Caco-2 (cell line): ENCODE measurements at regions not wholly inside any gene's neighbourhood (a gene's known extent, or its start where the extent isn't known, plus 50 kb on each side); places are given as distances from the start of the nearest gene placed in this dataset.

Source experiments
- BruUV-seq: library from RNA; stranded (reverse); fragments of 400-500 nt; replicated peaks from 2 replicates; lab custom pipeline; 2021; lab: Mats Ljungman, UMichigan
- CTCF ChIA-PET: fragments of 300-600 bp; sonication (Branson Sonifier 250); formaldehyde crosslinking; loops from one replicate; lab custom pipeline; 2022; ENCODE audit warnings: antibody characterized with exemption; lab: Charles Lee
- POLR2A ChIA-PET: fragments of 300-600 bp; sonication (Branson Sonifier 250); formaldehyde crosslinking; loops from one replicate; lab custom pipeline; 2022; ENCODE audit warnings: antibody characterized with exemption; lab: Charles Lee
- DNase-seq, 2 experiments: peaks; one replicate each; pipeline versions ENCODE4 v3.0.0 to v3.0.0-alpha.2; 2020 to 2022
- H3K27me3 ChIP-seq: replicated peaks from 2 replicates; pipeline ENCODE4 v1.6.0; 2011; ENCODE audit warnings: low read length; ENCODE audit not compliant: control insufficient read depth, insufficient read depth
- H3K36me3 ChIP-seq: 2 replicates; pipeline ENCODE4 v1.5.1; 2011; ENCODE audit warnings: low read length; ENCODE audit not compliant: control insufficient read depth, insufficient read depth
- H3K4me1 ChIP-seq: fragments of 250-450 bp; sonication (Bioruptor Pico); 2 replicates; pipeline ENCODE4 v1.5.1; 2020; ENCODE audit warnings: mild to moderate bottlenecking
- H3K4me3 ChIP-seq: 2 replicates; pipeline ENCODE4 v1.5.1; 2011; ENCODE audit warnings: low read depth, mild to moderate bottlenecking, control low read depth, low read length
- H3K9me3 ChIP-seq: fragments of 250-450 bp; sonication (Bioruptor Pico); 2 replicates; pipeline ENCODE4 v1.5.1; 2020; ENCODE audit warnings: mild to moderate bottlenecking, moderate library complexity
- H3K27ac Mint-ChIP-seq: one replicate; pipeline ENCODE4 v1.8.0; 2022; ENCODE audit warnings: mixed read lengths; ENCODE audit not compliant: unreplicated experiment
- H3K27me3 Mint-ChIP-seq: one replicate; pipeline ENCODE4 v1.8.0; 2022; ENCODE audit warnings: mixed read lengths; ENCODE audit not compliant: insufficient read depth, unreplicated experiment
- H3K36me3 Mint-ChIP-seq: one replicate; pipeline ENCODE4 v1.8.0; 2022; ENCODE audit warnings: mild to moderate bottlenecking, mixed read lengths; ENCODE audit not compliant: insufficient read depth, unreplicated experiment
- H3K4me1 Mint-ChIP-seq: one replicate; pipeline ENCODE4 v1.8.0; 2022; ENCODE audit warnings: low read depth, mixed read lengths; ENCODE audit not compliant: unreplicated experiment
- H3K4me3 Mint-ChIP-seq: one replicate; pipeline ENCODE4 v1.8.0; 2022; ENCODE audit warnings: mild to moderate bottlenecking, moderate library complexity, mixed read lengths; ENCODE audit not compliant: unreplicated experiment
- H3K9me3 Mint-ChIP-seq: one replicate; pipeline ENCODE4 v1.8.0; 2022; ENCODE audit warnings: mixed read lengths; ENCODE audit not compliant: unreplicated experiment
- intact Hi-C: fragments of 100-400 bp; cut with micrococcal nuclease; formaldehyde crosslinking; loops from one replicate; pipeline ENCODE4 v1.10.0; 2022; ENCODE audit not compliant: unreplicated experiment
- TF ChIP-seq, protein P1 (sequence below), 2 experiments: fragments of 200-600 bp in 1 of 2; IDR thresholded peaks; 1 replicate in 1 of 2; 2 replicates in 1 of 2; pipeline versions ENCODE4 v1.5.1 to v1.8.0; 2011 to 2022; ENCODE audit warnings: antibody characterized with exemption in 1 of 2, control low read depth in 1 of 2, inconsistent platforms in 1 of 2, low read depth in 1 of 2, low read length in 1 of 2, mild to moderate bottlenecking in 1 of 2, moderate library complexity in 1 of 2; ENCODE audit not compliant: insufficient read depth in 1 of 2, severe bottlenecking in 1 of 2, unreplicated experiment in 1 of 2

DNA sequence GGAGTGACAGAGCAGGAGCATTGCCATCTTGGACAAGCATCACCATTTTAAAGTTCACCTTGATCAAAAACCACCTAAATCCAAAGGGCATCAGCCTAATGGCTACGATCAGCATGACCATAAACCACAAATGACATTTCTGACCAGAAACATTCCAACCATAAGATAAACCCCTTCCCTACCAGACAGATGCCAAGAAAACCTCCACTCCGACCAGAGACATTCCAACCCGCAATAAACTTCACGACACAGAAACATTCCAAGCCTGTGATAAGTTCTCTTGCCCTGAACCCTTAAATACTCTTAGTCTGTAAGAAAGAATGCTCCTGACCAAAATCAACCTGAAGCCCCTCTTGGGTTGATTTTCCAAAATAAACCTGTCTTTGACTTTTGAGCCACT lies 606.9 kb downstream of the POM121L12 start:
- peak overlapping the region; percentile 2 for H3K4me3 Mint-ChIP-seq
- no peaks in the 10 kb centered on the region for H3K36me3 ChIP-seq
- H3K9me3 Mint-ChIP-seq, result peaks cover 25% of the 10 kb centered on the region
- H3K27me3 ChIP-seq, result no peaks in the 10 kb centered on the region
- H3K27ac Mint-ChIP-seq, result peak overlapping the region; percentile 68
- H3K36me3 Mint-ChIP-seq, result no peaks in the 10 kb centered on the region
- peaks cover 4% of the 10 kb centered on the region; the same call in 1 of the 2 replicates for H3K9me3 ChIP-seq
- peaks cover 28% of the 10 kb centered on the region for H3K4me1 ChIP-seq
- peak; percentile 15 to 60 for DNase-seq
- ChIA-PET CTCF (no interaction called here), POLR2A (no interaction called here)
- H3K27me3 Mint-ChIP-seq, result no peaks in the 10 kb centered on the region
- no TSS peak for BruUV-seq
- H3K4me3 ChIP-seq, result no peak overlapping the region
- TF ChIP-seq, protein P1, sequence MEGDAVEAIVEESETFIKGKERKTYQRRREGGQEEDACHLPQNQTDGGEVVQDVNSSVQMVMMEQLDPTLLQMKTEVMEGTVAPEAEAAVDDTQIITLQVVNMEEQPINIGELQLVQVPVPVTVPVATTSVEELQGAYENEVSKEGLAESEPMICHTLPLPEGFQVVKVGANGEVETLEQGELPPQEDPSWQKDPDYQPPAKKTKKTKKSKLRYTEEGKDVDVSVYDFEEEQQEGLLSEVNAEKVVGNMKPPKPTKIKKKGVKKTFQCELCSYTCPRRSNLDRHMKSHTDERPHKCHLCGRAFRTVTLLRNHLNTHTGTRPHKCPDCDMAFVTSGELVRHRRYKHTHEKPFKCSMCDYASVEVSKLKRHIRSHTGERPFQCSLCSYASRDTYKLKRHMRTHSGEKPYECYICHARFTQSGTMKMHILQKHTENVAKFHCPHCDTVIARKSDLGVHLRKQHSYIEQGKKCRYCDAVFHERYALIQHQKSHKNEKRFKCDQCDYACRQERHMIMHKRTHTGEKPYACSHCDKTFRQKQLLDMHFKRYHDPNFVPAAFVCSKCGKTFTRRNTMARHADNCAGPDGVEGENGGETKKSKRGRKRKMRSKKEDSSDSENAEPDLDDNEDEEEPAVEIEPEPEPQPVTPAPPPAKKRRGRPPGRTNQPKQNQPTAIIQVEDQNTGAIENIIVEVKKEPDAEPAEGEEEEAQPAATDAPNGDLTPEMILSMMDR (IDR thresholded peaks at IDR 0.05; ENCODE audit: insufficient read depth in 1 of 2, low read depth in 1 of 2, low read length in 1 of 2, severe bottlenecking in 1 of 2, unreplicated experiment in 1 of 2), result no peak
- intact Hi-C loops, result no loop called here
- peaks cover 21% of the 10 kb centered on the region for H3K4me1 Mint-ChIP-seq

DNA sequence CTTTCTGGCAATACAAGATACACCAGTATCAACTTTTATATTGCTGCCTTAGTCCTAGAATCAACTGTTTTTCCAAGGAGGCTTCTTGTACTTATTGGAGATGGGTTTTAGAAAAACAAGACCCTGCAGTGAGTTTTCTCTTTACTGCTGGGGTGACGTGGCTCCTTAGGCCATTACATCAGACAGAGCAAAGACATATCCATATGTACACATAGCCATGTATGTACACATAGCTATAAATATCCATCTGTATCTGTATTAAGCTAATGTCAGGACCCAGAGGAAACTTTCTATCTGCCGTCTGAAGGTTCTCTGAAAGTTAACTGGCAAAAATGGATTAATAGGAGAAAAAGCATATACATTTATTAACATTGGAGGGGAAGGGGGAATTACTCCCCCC lies 607.4 kb downstream of the POM121L12 start:
- no peak overlapping the region for H3K4me3 ChIP-seq
- no peaks in the 10 kb centered on the region for H3K27me3 ChIP-seq
- H3K36me3 ChIP-seq, result no peaks in the 10 kb centered on the region
- CTCF ChIA-PET, result no interaction called here
- H3K36me3 Mint-ChIP-seq, result no peaks in the 10 kb centered on the region
- POLR2A ChIA-PET, result no interaction called here
- intact Hi-C loops, result no loop called here
- peak overlapping the region; percentile 2 for H3K4me3 Mint-ChIP-seq
- H3K27me3 Mint-ChIP-seq, result no peaks in the 10 kb centered on the region
- H3K27ac Mint-ChIP-seq, result peak overlapping the region; percentile 68
- peaks cover 28% of the 10 kb centered on the region for H3K4me1 ChIP-seq
- H3K9me3 Mint-ChIP-seq, result peaks cover 26% of the 10 kb centered on the region
- DNase-seq, result peak in 1 of 2 experiments; percentile 31
- TF ChIP-seq, protein P1 (IDR thresholded peaks at IDR 0.05; ENCODE audit: insufficient read depth in 1 of 2, low read depth in 1 of 2, low read length in 1 of 2, severe bottlenecking in 1 of 2, unreplicated experiment in 1 of 2), result no peak
- BruUV-seq, result no TSS peak
- H3K9me3 ChIP-seq, result peaks cover 4% of the 10 kb centered on the region; the same call in 1 of the 2 replicates
- H3K4me1 Mint-ChIP-seq, result peaks cover 21% of the 10 kb centered on the region

DNA sequence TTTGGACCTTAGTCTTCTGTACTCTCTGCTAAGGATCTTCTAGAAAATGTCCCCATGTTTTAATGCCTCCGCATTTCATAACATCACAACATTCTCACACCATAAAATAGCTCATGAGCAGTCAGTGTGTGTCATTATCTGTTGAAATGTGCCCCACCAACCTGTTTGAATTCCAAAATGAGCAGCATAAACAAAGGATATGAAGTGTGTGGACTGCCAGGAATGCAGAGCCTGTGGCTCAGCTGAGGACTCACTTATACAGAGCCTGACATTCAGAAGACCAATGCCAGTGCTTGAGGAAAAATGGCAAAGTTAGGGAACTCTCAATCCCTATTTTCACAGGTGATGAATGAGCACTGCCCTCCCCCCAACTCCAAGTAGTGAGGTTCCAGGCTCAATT lies 621.4 kb downstream of the POM121L12 start:
- intact Hi-C loops, result no loop called here
- BruUV-seq, result no TSS peak
- H3K36me3 Mint-ChIP-seq, result no peaks in the 10 kb centered on the region
- POLR2A ChIA-PET, result no interaction called here
- Histone ChIP-seq H3K9me3 (no peaks in the 10 kb centered on the region), H3K36me3 (no peaks in the 10 kb centered on the region), H3K4me3 (no peak overlapping the region), H3K27me3 (no peaks in the 10 kb centered on the region), H3K4me1 (no peaks in the 10 kb centered on the region)
- CTCF ChIA-PET, result no interaction called here
- no peaks in the 10 kb centered on the region for H3K27me3 Mint-ChIP-seq
- H3K9me3 Mint-ChIP-seq, result no peaks in the 10 kb centered on the region
- TF ChIP-seq, protein P1 (IDR thresholded peaks at IDR 0.05; ENCODE audit: insufficient read depth in 1 of 2, low read depth in 1 of 2, low read length in 1 of 2, severe bottlenecking in 1 of 2, unreplicated experiment in 1 of 2), result no peak
- H3K4me3 Mint-ChIP-seq, result no peak overlapping the region
- H3K4me1 Mint-ChIP-seq, result no peaks in the 10 kb centered on the region
- H3K27ac Mint-ChIP-seq, result no peak overlapping the region
- DNase-seq, result no peak
